ENCODE measurements at regions not wholly inside any gene's neighbourhood (a gene's known extent, or its start where the extent isn't known, plus 50 kb on each side); places are given as distances from the start of the nearest gene placed in this dataset.
"Not testable (repeated sequence)": the region's sequence is repeated elsewhere in the genome, so short reads cannot be mapped to it uniquely, and the experiment has no call there.

- DNase-seq: no peak
Measured at GRCh38 chr3:76442374-76442915, 597.5 kb upstream of the ROBO2 start.

- no peak for DNase-seq
Measured at GRCh38 chr3:76456322-76456721, 583.6 kb upstream of the ROBO2 start.

- no peak for DNase-seq
Measured at GRCh38 chr3:76463501-76463900, 576.4 kb upstream of the ROBO2 start.

DNA sequence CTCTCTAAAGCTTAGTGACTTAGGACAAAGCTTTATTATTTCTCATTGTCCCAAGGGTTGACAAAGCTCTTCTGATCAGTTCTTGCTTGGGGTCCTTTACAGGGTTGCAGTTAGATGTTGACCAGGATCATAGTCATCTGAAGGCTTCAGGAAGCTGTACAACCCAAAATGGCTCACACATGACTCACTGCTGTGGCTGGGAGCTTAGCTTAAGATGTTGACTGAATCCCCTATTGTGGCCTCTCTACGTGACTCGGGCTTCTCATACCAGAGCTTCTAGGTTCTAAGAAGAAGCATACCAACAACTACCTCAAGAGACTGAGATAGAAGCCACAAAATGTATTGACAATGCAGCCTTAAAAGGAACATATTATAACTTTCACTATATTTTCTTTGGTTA is 569.6 kb upstream of the ROBO2 start:
- DNase-seq: no peak

- no peak for DNase-seq
Measured at GRCh38 chr3:76474632-76475031, 565.3 kb upstream of the ROBO2 start.

DNA sequence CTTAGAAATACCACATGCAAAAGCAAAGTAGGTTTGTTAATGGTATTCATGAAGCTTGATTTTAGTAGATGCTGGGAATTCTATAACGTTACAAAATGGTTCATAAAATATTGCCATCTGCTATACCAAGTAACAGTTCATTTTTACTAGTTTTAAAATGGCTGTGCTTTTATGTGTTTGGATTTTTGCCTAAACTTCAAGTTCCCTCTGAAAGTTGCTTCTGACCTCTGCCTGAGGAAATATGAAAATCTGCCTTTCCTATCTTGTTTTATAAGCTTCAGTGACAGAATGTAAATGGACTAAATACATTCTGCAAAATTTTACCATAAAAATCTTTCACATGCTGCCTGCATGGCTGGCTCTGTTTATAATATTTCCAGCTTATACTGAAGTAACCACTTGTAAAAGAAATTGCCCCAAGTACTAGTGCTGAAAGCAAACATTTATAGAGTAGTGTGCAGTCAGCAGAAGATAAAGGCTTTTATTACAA is 560.7 kb upstream of the ROBO2 start:
- DNase-seq: no peak

GRCh38 chr3:76482510-76482909 is 557.4 kb upstream of the ROBO2 start:
- no peak for DNase-seq

- DNase-seq: no peak
Measured at GRCh38 chr3:76487446-76487845, 552.5 kb upstream of the ROBO2 start.

GRCh38 chr3:76490064-76490463 is 549.8 kb upstream of the ROBO2 start:
- DNase-seq: no peak

DNA sequence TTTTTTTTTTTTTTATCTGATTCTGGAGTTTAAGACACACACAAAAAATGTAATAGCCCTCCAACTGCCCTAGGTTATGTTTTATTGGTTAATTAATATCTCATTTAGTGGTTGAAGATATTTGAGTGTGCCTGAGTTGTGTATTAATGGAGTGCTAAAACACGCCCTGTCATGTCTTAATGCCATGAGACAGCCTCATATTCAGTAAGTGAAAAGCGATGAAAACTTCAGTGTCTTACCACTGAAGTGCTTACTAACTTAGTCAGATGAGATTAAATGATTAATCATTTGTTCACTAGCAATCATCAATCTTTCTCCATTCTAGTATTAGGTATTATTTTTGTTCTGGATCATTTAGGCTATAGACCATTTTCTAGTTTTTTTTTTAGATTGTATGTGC is 544.7 kb upstream of the ROBO2 start:
- DNase-seq: no peak

DNA sequence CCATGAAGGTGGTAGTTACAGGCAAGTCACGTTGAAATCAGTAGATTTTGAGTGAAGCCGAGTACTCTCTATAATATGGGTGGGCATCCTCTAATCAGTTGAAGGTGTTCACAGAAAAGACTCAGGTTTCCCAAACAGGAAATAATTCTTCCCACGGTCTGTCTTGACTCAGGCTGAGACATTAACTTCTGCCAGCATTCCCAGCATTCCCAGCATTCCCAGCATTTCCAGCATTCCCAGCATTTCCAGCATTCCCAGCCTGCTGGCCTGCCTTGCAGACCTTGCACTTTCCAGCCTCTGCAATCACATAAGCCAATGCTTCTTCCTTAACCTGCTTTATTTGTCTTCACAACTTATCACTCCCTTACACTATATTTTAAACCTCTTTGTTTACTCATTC is 542.3 kb upstream of the ROBO2 start:
- DNase-seq: no peak

DNA sequence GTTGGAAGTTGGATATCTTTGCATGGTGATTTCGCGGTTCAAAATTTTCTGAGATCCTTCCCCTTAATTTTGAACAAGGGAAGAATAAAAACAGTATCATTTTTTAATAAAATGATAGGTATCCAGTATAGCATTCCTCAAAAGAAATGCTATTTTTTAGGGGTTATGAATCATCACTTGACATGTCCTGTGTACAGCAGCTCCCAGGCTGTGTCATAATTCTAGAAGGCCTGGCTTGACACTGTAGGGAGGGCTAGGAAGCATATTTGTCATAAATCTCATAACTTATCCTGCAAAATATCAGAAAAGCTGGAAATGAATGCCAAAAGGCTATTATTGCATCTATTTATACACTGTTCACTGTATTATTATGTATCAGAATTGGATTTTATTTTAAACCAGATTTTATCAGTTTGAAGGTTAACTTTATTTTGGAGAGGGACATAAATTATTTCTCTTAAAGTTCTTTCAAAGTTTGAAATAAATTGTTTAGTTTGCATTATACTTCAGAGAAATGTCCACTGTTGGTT is 539.1 kb upstream of the ROBO2 start:
- no peak for DNase-seq

DNA sequence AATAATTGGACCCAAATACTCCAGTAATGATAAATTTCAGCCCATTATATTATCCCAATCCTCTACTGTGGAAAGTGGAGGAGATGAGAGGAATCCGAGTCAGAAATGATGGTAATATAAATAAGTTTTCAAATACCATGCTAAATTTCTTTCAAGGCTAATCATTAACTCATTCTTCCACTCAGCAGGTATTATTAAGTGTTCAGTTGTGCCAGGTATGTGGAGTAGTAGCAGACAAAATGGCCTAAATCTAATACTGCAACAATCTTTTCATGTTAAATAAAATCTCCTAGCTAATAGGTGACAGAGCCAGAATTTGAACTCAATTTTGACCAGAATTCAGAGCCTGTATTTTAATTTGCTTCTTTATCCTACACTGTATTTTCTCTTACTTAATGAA is 538.6 kb upstream of the ROBO2 start:
- DNase-seq: no peak

GRCh38 chr3:76502076-76502475 is 537.8 kb upstream of the ROBO2 start:
- DNase-seq: no peak

DNA sequence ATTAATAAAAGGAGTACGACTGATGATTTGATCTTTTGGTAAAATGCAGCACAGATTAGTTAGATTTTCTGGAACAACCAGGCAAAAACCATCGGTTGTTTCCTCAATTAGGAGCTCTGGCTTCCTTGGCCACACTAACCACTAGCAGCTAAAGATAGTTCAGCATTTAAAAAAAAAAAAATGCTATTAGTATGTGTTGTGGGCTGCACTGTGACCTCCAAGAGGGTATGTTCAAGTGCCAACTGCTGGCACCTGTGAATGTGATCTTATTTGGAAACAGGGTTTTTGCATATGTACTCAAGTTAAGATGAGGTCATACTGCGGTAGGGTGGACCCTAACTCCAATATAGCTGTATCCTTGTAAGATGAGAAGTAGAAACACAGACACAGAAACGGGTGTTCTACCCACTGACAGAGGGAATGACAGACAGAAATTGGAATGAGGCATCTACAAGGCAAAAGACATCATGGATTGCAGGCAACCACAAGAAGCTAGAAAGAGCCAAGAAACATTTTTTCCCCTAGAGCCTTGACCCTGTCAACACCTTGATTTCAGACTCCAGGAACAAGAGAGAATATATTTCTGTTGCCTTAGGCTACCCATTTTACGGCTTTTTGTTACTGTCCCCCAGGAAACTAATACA is 534.6 kb upstream of the ROBO2 start:
- no peak for DNase-seq

DNA sequence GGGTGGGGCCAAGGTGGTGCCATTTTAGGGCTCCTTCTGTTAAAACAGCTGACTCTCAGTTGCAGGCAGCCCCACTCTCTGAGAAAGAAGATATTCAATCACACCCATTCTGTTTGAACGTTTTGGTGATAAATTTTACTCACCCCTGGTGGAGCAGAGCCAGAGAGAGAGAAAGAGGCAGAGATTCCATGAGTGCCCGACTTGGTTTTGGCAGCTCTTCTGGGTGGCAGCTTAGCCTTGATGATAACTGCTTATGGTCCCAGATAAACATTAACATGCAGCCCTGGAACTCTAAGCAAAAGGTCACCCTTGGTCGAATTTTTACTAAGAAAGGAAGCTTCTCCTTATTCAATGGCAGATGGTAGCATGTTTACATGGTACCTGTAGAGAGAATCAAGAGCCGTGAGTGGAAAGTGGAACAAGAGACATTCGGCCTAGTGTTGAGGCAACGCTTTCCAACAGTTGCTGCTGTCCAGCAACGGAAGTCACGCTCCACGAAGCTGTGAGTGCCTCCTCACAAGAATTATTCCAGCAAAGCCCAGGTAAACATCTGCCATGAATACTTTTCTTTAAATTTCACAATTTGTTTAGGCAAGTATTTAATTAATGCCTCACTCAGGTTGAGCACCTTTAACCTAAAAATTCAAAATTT is 530.6 kb upstream of the ROBO2 start:
- no peak for DNase-seq

DNA sequence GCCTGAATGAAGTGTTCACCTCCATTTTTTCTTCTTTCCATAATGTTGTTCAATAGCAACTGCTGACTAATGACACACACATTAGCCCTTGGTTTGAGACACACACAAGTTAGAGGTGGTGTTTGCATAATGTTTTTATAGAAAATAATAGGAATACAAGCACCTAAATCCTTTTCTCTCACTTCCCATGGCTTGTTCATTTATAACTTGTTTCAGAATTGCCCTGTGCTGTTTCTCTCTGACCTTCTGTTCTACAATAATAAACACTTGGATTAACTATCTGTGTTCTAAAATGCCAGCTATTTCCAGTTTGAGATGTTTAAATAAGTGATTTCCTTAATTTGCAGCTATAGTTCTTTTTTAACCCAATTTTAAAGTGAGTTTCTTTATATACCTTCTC is 525.1 kb upstream of the ROBO2 start:
- no peak for DNase-seq

DNA sequence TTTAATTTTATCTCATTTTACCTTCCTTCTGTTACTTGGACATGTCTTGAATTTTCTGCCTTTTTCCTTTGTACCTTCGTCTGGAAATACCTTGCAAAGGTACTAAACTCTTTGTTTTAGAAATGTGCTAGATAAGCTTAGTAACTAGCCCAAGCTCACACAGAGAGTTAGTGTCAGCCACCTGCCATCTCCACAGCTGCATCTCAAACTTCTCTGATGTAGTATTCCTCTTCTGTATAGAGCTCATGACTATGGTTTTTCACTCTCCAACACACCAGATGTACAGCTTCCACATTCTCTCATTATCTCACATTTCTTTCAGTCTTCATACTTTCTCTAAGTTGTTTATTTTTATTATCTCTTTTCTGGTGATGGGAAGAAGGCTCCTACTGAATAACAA is 516.6 kb upstream of the ROBO2 start:
- no peak for DNase-seq

GRCh38 chr3:76525726-76526125 is 514.2 kb upstream of the ROBO2 start:
- no peak for DNase-seq

GRCh38 chr3:76527773-76528172 is 512.1 kb upstream of the ROBO2 start:
- no peak for DNase-seq

DNA sequence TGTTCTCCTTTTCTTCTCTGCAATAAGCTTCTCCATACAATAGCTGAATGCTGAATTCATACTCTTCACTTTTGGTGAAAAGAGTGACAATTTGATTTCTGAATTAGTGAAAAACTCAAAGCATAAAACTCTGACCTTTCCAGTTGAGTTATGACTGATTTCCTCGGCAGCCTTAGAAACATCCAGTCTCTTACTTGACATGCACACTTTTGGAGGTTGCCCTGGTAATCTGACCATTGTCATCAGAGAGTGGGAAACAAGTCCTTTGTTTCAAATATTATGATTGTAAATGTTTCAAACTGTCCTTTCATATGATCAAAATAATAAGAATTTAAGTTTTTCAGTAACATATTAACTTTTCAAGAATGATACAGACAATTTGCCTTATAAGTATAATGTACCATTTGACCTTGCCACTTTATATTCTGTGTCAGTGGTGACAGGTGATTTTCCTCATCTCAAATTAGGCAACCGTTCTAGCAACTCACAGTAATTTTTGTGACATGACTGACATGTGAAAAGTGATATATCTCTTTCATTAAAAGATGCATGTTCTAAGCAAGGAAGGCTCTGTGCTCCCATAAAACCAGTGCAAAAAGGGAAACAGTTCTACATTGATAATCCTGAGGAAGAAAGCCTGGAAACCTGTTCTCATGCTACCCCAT is 507.6 kb upstream of the ROBO2 start:
- no peak for DNase-seq

DNA sequence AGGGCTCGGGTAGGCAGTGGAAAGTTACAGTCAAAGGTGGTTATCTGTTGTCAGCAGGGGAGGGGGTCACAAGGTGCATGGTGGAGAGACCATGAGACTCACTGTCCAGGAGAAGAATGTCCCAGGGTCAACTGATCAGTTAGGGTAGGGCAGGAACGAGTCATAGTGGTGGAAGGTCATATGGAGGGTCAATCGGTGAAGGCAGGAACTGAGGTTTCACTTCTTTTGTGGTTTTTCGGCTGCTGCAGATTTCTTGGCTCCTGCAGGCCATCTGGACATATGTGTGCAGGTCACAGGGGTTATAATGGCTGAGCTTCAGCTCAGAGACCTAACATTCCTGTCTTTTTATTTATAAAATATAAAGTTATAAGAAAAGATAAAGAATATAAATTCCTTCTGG is 506.2 kb upstream of the ROBO2 start:
- DNase-seq: not testable (repeated sequence)

DNA sequence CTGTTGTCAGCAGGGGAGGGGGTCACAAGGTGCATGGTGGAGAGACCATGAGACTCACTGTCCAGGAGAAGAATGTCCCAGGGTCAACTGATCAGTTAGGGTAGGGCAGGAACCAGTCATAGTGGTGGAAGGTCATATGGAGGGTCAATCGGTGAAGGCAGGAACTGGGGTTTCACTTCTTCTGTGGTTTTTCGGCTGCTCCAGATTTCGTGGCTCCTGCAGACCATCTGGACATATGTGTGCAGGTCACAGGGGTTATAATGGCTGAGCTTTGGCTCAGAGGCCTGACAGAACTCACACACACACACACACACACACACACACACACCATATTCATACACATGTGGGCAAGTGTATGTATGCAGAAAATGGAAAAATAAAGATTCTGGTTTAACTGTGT is 502.0 kb upstream of the ROBO2 start:
- not testable (repeated sequence) for DNase-seq

DNA sequence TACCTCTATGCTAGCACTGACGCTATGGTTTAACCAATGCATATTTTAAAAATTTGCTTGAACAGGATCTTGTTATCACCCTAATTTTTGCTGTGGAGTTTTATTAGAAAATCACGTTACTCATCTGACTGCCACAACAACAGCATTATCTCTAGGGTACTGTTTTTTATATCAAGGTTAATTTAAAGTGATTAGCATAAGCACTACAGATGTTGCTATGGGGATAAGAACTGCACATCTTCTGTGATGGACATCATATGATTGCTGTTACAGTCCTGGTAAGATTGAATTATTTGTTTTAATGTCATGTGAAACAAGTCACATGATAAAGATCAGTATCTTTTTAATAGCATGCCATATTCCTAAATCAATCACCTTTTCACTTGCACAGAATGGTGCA is 492.2 kb upstream of the ROBO2 start:
- DNase-seq: no peak

Measured in NCI-H1694 treated with DMSO at 0.1 percent for 48 hours (cell line).